NT2/D1 (cell line): ENCODE measurements at regions not wholly inside any gene's neighbourhood (a gene's known extent, or its start where the extent isn't known, plus 50 kb on each side); places are given as distances from the start of the nearest gene placed in this dataset.
"Not testable (repeated sequence)": the region's sequence is repeated elsewhere in the genome, so short reads cannot be mapped to it uniquely, and the experiment has no call there.

ENCODE experiments used
- SUZ12 ChIP-seq: IDR thresholded peaks from 2 replicates; pipeline ENCODE4 v1.6.1; 2011; ENCODE audit not compliant: insufficient read length, insufficient read depth; ENCODE audit errors: extremely low read depth
- YY1 ChIP-seq: IDR thresholded peaks from 2 replicates; pipeline ENCODE4 v1.6.1; 2011; ENCODE audit not compliant: insufficient read length, insufficient read depth
- ZNF274 ChIP-seq: IDR thresholded peaks from 2 replicates; pipeline ENCODE4 v1.6.1; 2011; ENCODE audit warnings: mild to moderate bottlenecking, low read depth, low read length

- TF ChIP-seq SUZ12, YY1, ZNF274: not testable (repeated sequence)
These were observed 322.5 kb upstream of the SFSWAP start for GRCh38 chr12:131388164-131389053.
